ENCODE measurements at regions not wholly inside any gene's neighbourhood (a gene's known extent, or its start where the extent isn't known, plus 50 kb on each side); places are given as distances from the start of the nearest gene placed in this dataset.

DNA sequence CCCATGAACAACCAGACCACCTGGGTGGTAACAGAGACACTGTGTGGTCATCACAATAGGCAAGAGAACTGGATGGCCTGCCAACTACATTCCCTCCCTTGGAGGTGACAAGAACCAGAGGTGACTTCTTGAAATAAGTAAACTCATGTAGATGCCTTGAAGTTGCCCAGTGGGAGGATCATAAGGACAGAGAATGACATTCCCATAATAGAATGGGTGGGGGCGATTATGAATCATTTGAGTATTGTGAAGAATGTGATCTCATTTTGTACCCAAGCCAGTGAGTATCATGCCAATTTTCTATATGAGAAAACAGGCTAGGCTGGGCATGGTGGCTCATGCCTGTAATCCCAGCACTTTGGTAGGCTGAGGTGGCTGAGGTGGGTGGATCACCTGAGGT is 211.4 kb upstream of the GYPC start:
- no peak for TF ChIP-seq POLR2A (IDR thresholded peaks at IDR 0.05)
- TF ChIP-seq, protein P1, sequence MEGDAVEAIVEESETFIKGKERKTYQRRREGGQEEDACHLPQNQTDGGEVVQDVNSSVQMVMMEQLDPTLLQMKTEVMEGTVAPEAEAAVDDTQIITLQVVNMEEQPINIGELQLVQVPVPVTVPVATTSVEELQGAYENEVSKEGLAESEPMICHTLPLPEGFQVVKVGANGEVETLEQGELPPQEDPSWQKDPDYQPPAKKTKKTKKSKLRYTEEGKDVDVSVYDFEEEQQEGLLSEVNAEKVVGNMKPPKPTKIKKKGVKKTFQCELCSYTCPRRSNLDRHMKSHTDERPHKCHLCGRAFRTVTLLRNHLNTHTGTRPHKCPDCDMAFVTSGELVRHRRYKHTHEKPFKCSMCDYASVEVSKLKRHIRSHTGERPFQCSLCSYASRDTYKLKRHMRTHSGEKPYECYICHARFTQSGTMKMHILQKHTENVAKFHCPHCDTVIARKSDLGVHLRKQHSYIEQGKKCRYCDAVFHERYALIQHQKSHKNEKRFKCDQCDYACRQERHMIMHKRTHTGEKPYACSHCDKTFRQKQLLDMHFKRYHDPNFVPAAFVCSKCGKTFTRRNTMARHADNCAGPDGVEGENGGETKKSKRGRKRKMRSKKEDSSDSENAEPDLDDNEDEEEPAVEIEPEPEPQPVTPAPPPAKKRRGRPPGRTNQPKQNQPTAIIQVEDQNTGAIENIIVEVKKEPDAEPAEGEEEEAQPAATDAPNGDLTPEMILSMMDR (IDR thresholded peaks at IDR 0.05): no peak

Measured in lower leg skin (tissue), 3 donors.